ENCODE measurements at regions not wholly inside any gene's neighbourhood (a gene's known extent, or its start where the extent isn't known, plus 50 kb on each side); places are given as distances from the start of the nearest gene placed in this dataset.

DNA sequence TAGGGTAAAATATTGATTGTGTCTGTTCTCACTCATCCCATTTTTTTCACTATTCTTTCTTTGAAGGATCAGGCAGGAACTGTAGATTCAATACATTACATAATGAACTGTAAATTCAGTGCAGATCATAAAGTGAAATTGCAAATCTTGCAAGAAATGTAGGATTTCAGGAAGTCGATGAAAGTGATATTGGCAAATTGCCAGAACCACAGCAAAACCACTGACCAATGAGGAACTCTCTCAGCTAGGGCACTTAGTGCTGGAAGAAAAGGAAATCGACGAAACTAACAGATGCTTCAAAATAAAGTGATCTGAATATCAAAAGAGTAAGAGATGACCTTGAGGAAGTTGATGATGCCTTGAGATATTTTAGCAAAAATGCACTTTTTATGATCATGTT, 157.6 kb downstream of the AACS start:
- no peak for DNase-seq

DNA sequence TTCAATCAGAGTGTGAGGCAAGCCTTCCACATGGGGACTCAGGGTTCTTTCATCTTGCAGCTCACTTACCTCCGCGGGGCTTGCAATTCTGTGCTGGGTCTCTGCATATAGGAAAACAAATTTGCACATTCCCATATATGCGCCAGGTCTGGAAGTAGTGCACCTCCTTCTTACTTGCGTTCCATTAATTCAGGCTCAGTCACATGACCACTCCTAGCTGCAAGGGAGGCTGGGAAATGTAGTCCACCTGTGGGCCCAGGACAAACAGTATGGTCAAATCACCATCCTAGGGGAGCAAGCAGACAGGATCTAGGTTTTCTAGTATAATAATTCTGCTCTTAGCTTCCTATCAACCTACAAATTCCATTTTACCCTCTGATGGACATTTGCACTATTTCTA, 160.4 kb downstream of the AACS start:
- no peak for DNase-seq

DNA sequence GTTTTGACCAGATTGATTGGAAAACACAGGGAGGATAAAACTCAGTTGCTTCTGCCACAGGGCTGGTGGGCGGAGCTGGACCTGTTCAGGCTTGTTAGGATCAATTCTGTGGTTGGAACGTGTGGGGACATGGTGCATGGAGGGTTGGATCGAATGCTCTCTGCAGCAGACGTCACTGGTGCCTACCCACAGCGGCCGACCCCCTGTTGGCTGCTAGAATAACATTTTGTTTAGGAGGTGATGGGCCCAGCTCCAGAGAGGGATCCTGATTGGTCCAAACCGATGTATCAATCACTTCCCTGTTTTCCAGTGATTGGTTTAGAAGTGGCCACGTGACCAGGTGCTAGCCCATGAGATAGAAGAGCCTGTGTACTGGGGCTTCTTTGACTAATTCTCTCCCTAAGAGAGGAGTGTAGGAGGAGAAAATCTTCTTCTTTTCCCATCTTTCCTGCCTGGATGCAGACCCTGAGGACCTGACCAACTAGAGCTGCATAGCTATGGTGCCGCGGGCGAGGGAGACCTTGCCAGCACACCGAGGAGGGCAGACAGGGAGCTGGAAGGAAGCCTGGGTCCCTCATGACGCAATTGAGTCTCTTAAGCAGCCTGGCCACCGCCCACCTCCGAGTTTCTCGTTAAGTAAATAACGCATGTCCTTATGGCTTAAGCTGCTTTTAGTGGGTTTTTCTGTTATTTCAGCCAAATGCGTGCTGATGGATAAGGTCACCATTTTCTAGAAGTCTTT, 163.5 kb downstream of the AACS start:
- DNase-seq = peak in 1 of 51 donors; percentile 28

DNA sequence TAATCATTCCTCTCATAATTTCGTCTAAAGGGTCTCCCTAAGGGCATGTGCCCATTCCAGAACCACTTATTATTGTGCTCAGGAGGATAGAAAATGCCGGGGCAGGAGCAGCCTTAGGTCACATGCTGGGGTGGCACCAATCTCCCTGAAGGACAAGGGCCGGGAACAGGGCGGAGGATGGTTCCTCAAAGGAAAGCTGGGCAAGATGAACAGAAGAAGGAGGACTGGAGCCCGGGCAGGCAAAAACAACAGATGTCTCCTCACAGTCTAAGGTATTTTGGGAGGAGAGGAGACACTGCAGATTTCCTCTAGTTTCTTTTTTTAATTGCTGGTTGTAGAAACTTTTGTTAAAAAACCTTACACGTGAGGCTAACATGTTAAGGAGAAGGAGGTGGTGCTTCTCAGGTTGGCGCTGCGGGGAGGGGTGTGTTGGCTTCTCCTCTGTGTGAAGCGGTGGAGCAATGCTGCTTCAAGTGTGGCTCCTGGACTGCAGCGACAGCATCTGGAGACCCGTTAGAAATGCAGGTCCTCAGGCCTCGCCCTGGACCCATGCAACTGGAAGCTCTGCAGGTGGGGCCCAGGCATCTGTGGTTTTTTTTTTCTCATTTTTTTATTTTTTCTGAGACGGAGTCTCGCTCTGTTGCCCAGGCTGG, 164.8 kb downstream of the AACS start:
- no peak for DNase-seq

DNA sequence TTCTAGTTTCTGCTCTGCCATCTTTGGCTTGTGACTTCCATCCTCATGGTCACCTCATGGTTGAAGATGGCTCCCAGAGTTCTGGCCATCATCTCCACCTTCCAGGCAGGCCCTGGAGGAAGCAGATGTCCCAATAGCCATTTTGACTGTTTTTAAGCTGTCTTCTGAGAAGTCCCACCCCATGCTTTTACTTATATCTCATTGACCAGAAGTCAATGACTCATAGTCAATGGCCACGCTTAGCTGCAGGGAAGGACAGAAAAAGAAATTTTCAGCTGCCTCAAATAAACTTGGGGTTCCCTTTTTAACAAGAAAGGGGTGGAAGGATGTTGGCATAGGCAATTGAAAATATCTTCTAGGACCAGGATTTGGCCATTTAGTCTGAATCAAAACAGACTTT, 168.1 kb downstream of the AACS start:
- no peak for DNase-seq

DNA sequence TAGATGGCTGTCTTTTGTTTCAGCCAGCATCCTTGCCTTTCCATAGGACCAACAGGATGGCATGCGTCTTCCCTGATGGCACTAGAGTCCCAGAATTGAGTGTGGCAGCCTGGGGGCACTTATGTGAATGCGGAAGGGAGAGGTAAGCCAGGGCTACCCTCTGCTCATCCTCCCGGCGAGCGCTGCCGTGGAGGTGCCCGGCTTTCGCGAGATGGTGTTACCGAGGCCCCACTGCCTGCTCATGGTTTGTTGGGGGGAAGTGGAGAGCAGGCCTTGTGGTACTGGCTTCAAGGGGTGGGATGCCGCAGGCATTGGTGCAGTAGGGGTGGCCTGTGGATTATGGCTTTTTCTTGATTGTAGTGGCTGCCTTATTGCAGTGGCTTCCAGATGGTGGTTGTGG, 174.3 kb downstream of the AACS start:
- DNase-seq = no peak

DNA sequence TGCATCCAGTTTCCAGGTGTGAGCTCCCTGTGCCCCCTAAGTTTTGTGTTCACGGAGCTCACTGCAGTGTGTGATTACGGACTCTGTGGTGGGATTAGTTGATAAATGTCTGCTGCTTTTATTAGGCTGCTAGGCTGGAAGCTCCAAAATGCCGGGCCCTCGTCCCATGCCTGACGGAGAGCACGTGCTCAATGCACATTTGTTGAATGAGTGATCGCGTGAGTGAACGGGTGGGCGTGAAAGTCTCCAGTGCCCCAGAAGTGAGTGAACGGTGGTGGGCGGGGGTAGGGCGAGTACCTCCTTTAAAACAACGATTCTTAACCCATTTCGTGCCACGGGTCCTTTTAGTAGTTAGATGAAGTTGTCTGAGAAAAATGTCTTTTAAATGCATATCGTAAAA, 175.5 kb downstream of the AACS start:
- no peak for DNase-seq

DNA sequence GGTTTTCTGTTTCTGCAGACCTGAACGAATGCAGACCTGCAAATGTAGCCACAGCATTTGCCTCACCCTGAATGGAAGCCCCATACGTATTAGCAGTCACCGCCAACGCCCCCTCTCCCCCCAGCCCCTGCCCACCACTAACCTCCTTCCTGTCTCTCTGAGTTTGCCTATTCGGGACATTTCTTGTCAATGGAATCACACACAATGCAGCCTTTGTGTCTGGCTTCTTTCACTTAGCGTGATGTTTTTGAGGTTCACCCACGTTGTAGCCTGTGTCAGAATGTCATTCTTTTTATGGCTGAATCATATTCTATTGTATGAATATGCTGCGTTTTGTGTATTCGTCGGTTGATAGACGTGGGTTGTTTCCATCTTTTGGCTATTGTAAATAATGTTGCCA, 178.6 kb downstream of the AACS start:
- no peak for DNase-seq

DNA sequence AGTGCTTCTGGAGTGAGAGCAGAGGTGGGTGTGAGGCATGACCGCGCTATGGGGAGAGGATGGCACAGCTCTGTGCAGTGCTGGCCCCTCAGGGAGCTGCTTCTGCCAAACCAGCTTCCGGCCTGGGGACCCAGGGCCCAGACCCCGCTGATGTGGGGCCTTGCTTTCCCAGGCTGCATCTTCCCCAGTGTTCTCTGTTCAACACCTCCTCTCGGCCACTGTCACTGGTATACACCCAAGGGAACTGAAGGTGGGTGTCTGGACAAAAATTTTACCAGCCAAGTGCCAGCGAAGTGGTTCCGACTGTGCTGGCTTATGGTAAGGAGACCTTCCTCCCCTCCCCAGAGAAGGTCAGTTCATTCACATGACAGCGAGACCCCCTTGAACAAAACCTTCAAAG, 179.1 kb downstream of the AACS start:
- DNase-seq = no peak

DNA sequence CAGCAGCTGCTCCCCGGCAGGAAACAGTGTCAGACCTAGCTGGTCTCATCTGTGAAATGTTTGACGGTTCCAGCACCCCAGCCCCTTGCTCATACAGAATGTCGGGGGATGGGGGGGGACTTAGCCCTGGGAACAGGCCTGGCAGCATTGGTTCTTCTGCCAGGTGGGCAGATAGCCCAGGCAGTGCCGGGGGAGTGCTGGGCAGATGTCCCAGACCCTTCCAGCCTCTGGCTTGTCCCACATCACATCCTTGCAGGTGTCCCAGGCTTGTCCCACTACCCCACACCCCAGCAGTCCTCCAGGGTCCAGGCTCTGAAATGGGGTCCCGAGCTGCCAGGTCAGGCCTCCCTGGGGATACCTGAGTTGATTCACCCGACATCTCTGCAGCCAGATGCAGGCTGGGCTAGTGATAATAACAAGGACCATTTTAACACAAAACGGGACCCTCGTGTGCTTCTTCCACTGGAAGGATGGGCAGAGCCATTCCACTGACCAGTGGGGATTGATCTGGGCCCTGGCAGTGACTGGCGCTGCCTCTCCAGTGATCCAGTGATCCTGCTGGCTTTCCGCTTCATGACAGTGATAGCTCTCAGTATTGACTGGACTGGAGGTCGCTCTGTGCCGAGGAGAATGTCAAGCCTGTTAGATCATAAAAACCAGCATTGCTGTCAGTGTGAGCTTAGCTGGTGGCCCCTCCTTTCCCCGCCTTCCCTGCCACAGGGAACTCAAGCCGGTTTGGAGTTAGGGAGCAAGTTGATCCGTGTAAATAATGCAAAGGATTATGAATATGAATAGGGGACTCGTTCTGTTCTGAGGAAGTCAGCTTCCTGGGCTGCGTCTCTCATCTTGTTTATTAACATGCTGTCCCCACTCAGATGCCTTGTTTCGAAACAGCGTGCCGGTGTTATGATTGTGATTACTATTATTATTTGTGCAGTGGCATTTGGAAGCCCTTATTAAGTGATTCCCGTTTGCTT, 180.6 kb downstream of the AACS start:
- DNase-seq = peak in 25 of 51 donors; percentile 5 to 50 (median 30)

DNA sequence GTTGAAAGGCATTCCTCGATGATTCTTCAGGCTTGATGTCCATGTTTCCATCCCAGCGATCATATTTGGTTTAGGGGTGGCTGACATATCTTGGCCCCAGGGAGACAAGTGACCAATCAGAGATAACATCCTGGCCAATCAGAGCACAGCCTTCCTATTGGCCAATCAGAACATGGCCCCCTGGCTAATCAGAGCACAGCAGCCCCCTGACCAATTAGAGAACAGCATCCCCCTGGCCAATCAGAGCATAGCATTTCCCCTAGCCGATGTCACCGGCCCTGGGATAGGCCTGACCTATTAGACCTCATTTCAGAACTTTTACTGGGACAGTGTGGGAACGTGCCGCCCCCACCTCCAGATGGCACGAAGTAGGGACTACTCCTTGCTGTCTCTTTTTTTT, 182.2 kb downstream of the AACS start:
- DNase-seq = no peak

DNA sequence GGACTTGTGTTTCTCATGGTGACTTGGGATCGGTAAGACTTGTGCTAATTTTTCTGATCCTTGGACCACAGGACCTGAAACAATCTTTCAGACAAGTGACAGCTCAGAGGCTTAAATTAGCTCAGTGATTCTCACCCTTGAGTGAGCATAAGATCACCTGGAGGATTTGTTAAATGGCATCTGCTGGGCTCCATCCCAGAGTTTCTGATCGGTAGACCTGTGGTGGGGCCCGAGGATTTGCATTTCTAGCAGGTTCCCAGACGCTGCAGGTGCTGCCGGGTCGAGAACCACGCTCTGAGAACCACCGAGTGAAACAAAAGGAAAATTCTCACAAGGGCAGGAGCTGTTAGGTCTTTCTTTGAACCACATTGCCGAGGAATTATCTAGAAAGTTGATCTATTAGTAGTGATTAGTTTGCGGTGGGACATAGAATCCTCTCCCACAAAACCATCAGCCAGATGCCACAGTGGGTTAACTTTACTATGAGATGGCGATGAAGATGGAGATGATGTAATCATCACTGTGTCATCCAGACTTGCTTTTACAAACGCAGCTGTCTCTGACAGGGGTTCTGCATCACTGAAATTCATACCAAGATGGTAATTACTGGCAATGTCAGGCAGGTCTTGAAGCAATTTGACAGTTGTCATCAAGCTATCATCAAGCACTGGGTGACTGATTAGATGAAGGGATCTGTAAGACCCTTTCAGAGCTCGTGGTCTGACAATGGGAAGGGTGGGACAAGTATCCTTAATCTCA, 184.0 kb downstream of the AACS start:
- DNase-seq = no peak

DNA sequence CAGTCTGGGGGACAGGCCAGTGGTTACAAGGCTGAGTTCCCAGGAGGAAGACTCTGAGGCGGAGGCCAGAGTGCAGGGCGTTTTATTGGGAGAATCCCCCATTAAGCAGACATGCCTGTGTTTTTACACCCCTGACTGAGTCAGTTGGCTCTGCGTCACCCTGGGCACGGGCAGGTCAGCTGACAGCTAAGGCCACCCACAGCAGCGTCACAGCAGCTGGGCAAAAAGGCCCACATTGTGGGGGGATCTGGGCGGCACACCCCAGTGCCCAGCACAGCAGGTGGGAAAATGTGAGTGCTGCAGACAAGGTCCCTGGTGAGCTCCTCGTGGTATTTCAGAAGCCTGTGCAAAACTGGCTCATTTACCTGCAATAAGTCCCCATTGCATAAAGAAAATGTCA, 184.7 kb downstream of the AACS start:
- DNase-seq = peak in 1 of 51 donors; percentile 7

DNA sequence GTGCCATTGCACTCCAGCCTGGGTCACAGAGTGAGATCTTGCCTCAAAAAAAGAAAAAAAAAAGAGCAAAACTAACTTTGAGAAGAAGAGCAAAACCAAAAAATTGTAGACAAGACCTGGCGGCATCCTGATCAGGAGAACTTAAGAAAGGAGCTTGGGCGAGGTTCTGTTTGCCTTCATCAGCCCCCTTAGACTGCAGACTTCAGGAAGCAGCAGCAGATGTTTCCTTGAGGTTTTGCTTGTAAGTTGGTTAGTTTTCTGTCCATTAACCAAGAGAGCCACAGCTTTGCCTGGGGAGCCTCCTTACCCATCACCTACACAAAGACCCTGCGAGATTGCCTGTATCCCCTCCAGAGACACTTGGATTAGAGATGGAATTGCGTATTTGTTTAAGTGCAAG, 189.0 kb downstream of the AACS start:
- no peak for DNase-seq

DNA sequence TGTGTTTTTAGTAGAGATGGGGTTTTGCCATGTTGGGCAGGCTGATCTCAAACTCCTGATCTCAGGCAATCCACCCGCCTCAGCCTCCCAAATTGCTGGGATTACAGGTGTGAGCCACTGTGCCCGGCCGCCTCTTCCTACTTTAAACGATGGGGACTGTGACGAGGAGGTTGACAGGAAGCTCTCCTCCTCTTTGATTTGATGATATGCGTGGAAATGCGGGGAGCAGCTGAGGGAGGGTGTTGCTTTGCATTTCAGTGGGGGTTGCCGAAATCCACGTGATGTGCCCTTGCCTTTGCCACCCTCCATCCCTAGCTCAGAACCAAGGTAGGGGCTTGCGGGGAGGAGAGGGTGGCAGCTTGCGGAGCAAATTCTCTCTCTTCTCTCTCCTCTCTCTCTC, 189.6 kb downstream of the AACS start:
- peak in 1 of 51 donors; percentile 14 for DNase-seq

DNA sequence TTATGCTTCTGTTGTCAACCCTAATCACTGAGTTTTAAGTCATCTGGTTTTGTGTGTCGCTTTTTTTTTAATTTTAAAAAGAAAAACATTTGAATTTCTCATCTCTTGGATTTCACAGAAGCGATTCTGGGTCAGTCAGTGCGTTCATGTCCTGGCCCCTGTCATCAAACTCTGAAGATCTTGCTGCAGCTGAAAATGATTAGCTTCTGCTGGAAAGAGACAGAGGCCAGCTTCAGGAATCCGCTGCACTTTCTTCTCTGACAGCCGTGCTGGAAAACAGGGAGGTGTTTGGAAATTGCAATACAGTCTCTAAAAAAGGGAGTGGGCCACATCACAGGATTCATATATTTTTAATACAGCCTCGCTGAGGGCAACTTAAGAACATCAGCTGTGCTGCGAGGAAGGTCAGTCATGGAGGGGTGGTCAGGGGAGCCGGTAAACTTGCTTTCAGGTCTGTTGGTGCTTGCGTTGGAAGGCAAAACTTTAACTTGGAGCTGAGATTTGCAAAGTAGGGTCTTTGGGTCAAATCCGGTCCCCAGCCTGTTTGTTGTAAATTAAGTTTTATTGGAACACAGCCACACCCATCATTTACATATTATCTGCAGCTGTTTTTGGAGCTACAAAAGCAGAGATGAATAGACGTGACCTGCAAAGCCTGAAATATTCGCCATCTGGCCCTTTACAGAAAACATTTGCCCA, 190.8 kb downstream of the AACS start:
- no peak for DNase-seq

DNA sequence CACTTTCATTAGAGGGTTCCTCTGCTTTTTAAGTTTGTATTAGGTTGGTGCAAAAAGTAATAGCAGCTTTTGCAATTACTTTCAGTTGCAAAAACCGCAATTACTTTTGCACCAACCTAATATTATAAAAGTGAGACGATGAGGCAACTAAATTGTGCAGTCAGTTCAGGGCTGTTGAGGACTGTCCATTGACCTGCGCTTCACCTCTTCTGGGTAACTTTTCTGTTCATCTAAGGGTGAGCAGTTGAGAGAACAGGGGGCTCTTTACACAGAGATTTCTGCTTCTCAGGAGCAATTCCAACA, 191.3 kb downstream of the AACS start:
- DNase-seq = no peak

DNA sequence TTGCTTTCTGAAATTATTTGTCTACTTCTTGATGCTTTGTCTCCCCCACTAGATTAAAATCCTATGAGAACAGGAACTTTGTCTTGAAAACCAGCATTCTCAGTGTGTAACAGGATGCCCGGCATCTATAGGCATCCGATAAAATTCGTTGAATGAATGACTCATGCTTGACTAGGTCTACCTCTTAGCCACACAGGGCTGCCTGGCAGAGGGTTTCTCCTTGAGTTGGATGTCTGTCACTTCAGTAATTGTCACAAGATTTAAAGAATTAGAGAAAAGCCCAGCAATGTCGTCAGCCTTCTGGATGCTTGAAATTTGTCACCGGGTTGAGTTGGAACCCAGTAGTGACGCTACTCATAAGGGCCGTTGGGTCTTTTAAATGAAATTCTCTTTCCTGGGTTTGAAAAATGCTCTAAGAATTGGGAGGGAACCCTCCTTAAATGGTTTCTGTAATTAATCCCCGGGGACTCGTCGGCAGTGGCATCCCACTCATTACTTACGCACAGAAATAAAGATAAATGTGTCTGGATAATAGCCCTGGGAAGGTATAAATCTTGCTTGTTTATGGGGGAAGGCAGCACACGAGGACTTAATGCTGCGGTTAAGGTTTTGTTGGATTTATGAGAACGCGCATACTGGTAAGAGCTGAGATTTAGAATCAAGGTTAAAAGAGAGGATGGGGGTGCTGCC, 194.1 kb downstream of the AACS start:
- no peak for DNase-seq

DNA sequence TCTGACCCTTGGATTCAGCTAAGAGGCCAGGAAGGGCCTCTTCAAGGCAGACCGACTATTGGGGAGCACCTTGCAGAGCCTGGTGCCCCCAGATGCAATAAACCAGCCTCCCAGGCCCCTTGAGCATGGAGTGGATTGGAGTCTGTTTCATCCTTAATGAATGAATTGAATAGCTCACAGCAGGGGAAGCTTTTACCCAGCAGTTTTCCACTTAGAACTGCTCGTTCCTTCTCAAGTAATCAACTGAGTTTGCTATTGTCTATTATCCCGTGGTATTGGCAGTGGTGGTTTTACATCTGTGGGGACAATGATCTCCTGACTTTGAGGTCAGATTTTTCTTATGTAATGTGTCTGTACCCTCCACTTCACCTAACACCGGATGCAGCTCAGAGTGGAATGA, 197.6 kb downstream of the AACS start:
- DNase-seq = peak in 2 of 51 donors; percentile 10 to 62

DNA sequence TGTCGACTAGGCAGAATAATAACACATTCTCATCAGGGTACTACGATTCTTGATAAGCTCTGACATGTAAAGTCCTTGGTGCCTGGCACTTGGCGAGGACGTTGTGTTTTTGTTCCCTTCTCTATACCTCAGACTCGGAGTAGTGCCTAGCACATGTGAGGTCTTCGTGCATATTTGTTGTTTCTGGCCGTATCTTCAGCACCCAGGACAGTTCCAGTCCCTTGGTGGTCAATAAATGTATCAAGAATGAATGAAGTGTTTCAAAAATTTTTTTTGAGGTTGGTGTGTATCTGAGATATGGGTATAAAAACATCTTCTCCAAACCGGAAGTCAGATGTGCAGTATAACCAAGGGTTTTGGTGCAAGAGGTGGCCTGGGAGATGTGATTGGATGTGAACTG, 198.2 kb downstream of the AACS start:
- no peak for DNase-seq

Measured in hypothalamus (tissue), 51 donors.